Kidney (tissue), 13 donors: ENCODE measurements at regions not wholly inside any gene's neighbourhood (a gene's known extent, or its start where the extent isn't known, plus 50 kb on each side); places are given as distances from the start of the nearest gene placed in this dataset.

Experiments used
- DNase-seq, 5 donors: peaks; one replicate each; pipeline ENCODE4 v3.0.0-alpha.2; 2013 to 2020
- FAIRE-seq: peaks from 2 replicates; lab custom pipeline; 2012; peaks lifted over from hg19 to GRCh38; lab: Jason Lieb, UNC
- H3K27ac ChIP-seq, 2 donors: one replicate each; pipeline ENCODE4 v1.7.0; 2013; ENCODE audit warnings: low read depth in 2 of 2, low read length in 2 of 2, inconsistent platforms in 1 of 2
- H3K27me3 ChIP-seq: one replicate; pipeline ENCODE4 v1.7.1; 2013; ENCODE audit warnings: low read length, inconsistent platforms; ENCODE audit not compliant: control insufficient read depth, insufficient read depth
- H3K36me3 ChIP-seq, 3 donors: one replicate each; pipeline versions ENCODE4 v1.7.0 to v1.7.1; 2013; ENCODE audit warnings: low read length in 3 of 3, control low read depth in 1 of 3, inconsistent platforms in 1 of 3; ENCODE audit not compliant: insufficient read depth in 3 of 3, control insufficient read depth in 2 of 3
- H3K4me1 ChIP-seq, 3 donors: one replicate each; pipeline versions ENCODE4 v1.7.0 to v1.7.1; 2013; ENCODE audit warnings: low read length in 3 of 3, inconsistent platforms in 1 of 3, low read depth in 1 of 3; ENCODE audit not compliant: control insufficient read depth in 2 of 3, insufficient read depth in 2 of 3
- H3K4me3 ChIP-seq, 3 donors: one replicate each; pipeline versions ENCODE4 v1.7.0 to v1.8.1; 2013; ENCODE audit warnings: low read length in 3 of 3, control low read depth in 1 of 3, inconsistent platforms in 1 of 3
- H3K9ac ChIP-seq, 3 donors: one replicate each; pipeline versions ENCODE4 v1.7.0 to v1.7.1; 2013; ENCODE audit warnings: low read length in 3 of 3, control low read depth in 1 of 3, inconsistent platforms in 1 of 3
- H3K9me3 ChIP-seq, 3 donors: one replicate each; pipeline versions ENCODE4 v1.7.0 to v1.7.1; 2013; ENCODE audit warnings: low read length in 3 of 3, control low read depth in 1 of 3, inconsistent platforms in 1 of 3; ENCODE audit not compliant: control insufficient read depth in 2 of 3, insufficient read depth in 1 of 3
- intact Hi-C: fragments of 100-400 bp; cut with DNase I; formaldehyde crosslinking; loops from one replicate; pipeline ENCODE4 v1.11.1; 2022
- TF ChIP-seq, protein P1 (sequence below): IDR thresholded peaks from 3 replicates; pipeline ENCODE4 v1.5.1; 2012; ENCODE audit warnings: mild to moderate bottlenecking, moderate library complexity, borderline replicate concordance; ENCODE audit not compliant: insufficient read depth; ENCODE audit errors: extremely low read depth
- donor health status: control.
- donor health status: control.
- donor health status: control.
- donor health status: control.
- donor health status: control.
- donor health status: DM: yes; HTN: yes; CAD: no.
- donor health status: Normal renal cell carcinoma (clear cell type).

DNA sequence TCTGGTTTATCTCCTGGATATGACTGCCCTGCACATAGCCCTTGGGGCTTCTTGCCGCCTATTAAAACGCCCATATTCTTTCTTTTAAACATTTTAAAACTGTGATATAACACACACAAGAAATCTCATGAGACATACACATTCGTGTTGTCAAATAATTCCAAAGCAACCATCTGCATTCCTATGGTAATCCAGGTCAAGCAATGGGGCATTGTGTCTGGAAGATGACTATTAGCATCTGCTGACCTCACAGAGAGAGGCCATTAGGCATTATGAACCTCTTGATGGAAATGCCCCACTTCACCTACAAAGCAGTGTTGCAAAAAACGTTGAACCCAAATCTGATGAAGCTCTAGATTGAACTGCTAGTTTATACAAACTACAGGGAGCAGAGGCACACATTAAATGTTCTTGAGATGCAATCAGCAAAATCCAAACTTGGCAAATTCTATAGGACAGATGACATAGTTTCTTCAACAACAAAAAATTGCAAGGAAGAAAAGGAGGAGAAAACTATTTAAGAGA is 513.8 kb upstream of the CCDC196 start:
- no peaks in the 10 kb centered on the region for H3K4me1 ChIP-seq
- FAIRE-seq, result no peak
- H3K9me3 ChIP-seq, result no peaks in the 10 kb centered on the region
- no peak overlapping the region for H3K9ac ChIP-seq
- TF ChIP-seq, protein P1, sequence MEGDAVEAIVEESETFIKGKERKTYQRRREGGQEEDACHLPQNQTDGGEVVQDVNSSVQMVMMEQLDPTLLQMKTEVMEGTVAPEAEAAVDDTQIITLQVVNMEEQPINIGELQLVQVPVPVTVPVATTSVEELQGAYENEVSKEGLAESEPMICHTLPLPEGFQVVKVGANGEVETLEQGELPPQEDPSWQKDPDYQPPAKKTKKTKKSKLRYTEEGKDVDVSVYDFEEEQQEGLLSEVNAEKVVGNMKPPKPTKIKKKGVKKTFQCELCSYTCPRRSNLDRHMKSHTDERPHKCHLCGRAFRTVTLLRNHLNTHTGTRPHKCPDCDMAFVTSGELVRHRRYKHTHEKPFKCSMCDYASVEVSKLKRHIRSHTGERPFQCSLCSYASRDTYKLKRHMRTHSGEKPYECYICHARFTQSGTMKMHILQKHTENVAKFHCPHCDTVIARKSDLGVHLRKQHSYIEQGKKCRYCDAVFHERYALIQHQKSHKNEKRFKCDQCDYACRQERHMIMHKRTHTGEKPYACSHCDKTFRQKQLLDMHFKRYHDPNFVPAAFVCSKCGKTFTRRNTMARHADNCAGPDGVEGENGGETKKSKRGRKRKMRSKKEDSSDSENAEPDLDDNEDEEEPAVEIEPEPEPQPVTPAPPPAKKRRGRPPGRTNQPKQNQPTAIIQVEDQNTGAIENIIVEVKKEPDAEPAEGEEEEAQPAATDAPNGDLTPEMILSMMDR, result no peak
- no peak overlapping the region for H3K4me3 ChIP-seq
- intact Hi-C loops, result no loop called here
- no peak overlapping the region for H3K27ac ChIP-seq
- no peaks in the 10 kb centered on the region for H3K27me3 ChIP-seq
- no peaks in the 10 kb centered on the region for H3K36me3 ChIP-seq
- DNase-seq, result no peak

GRCh38 chr14:65972891-65973290 is 513.3 kb upstream of the CCDC196 start:
- no peak for DNase-seq

DNA sequence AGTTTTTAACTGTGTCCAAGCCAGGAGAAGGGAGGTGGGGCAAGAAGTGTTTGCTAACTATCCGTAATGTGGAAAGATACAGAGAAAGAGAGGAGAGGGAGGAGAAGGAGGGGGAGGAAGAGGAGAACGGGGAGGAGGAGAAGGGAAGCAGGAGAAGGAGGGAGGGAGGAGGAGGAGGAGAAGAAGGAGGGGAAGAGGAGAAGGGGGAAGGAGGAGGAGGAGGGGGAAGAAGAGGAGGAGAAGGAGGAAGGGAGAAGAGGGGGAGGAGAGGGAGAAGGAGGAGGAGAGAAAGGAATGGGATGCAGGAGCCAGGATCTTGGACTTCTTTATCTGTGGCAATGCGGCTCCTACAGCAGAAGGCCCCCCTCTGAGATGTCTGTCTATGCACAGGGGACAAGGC is 510.3 kb upstream of the CCDC196 start:
- H3K9me3 ChIP-seq, result no peaks in the 10 kb centered on the region
- H3K27me3 ChIP-seq, result no peaks in the 10 kb centered on the region
- DNase-seq (no peak), FAIRE-seq (no peak)
- H3K4me3 ChIP-seq, result no peak overlapping the region
- no peak overlapping the region for H3K9ac ChIP-seq
- intact Hi-C loops, result no loop called here
- no peak overlapping the region for H3K27ac ChIP-seq
- TF ChIP-seq, protein P1, result no peak
- H3K4me1 ChIP-seq, result no peaks in the 10 kb centered on the region
- H3K36me3 ChIP-seq, result no peaks in the 10 kb centered on the region

More at GRCh38 chr14:65972891-65973290, 513.3 kb upstream of the CCDC196 start:
- TF ChIP-seq, protein P1, result no peak
- no peak overlapping the region for H3K4me3 ChIP-seq
- no peaks in the 10 kb centered on the region for H3K36me3 ChIP-seq
- FAIRE-seq, result no peak
- intact Hi-C loops, result no loop called here
- no peaks in the 10 kb centered on the region for H3K9me3 ChIP-seq
- H3K9ac ChIP-seq, result no peak overlapping the region
- H3K27ac ChIP-seq, result no peak overlapping the region
- H3K4me1 ChIP-seq, result no peaks in the 10 kb centered on the region
- no peaks in the 10 kb centered on the region for H3K27me3 ChIP-seq
